Tibial nerve (tissue), 3 donors: ENCODE measurements at regions not wholly inside any gene's neighbourhood (a gene's known extent, or its start where the extent isn't known, plus 50 kb on each side); places are given as distances from the start of the nearest gene placed in this dataset.

Experiments
- POLR2A ChIP-seq, 2 donors: fragments of 450-650 bp; IDR thresholded peaks; one replicate each; pipeline ENCODE4 v1.6.1; 2017; ENCODE audit warnings: antibody characterized with exemption in 2 of 2, mild to moderate bottlenecking in 2 of 2, moderate library complexity in 2 of 2
- TF ChIP-seq, protein P1 (sequence below), 5 experiments: fragments of 200-600 bp in 3 of 5; fragments of 450-650 bp in 2 of 5; sonication (generic) in 3 of 5; IDR thresholded peaks; one replicate each; pipeline ENCODE4 v1.5.1; 2016 to 2019; ENCODE audit warnings: antibody characterized with exemption in 5 of 5, mild to moderate bottlenecking in 3 of 5, moderate library complexity in 2 of 5

DNA sequence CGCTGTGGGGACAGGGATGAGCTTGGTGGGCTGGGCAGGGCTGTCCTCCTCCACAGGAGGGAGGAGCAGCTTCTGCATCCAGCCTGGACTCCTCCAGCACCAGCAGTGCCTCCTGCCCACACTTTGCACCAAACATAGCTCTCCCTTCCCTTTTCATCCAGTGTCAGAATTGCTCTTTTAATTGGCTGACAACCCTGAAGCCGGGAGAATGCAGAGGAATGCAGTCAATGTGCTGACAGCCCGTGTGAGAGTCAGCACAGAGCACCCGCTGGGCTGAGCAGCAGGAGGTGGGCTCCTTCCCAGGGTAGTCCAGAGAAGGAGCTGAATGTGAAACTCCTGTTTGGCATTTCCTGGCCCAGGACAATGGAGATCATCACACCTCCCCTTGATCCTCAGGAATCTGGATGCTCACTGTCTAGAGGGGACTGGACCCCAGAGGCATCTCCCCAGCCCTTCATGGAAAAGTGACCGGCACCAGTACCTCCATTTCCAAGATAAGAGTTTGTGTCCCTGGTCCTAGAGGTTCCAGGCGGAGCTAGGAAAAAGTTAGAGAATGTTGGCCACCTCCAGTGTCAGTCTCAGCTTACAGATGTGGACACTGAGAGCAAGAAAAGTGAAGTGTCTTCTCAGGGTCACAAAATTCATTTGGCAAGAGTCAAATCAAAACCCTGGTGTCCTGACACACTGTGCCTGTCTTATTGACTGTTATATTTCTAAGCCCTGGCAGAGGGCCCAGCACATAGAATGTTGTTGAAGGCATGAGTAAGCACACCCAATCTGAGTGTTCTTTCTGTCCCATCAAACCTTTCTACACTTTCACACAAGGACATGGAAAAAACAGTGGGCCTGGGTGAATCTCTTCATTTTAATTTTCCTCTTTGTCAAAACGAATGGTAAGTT is 202.1 kb downstream of the SNX18 start:
- TF ChIP-seq, protein P1, sequence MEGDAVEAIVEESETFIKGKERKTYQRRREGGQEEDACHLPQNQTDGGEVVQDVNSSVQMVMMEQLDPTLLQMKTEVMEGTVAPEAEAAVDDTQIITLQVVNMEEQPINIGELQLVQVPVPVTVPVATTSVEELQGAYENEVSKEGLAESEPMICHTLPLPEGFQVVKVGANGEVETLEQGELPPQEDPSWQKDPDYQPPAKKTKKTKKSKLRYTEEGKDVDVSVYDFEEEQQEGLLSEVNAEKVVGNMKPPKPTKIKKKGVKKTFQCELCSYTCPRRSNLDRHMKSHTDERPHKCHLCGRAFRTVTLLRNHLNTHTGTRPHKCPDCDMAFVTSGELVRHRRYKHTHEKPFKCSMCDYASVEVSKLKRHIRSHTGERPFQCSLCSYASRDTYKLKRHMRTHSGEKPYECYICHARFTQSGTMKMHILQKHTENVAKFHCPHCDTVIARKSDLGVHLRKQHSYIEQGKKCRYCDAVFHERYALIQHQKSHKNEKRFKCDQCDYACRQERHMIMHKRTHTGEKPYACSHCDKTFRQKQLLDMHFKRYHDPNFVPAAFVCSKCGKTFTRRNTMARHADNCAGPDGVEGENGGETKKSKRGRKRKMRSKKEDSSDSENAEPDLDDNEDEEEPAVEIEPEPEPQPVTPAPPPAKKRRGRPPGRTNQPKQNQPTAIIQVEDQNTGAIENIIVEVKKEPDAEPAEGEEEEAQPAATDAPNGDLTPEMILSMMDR (IDR thresholded peaks at IDR 0.05) = no peak
- TF ChIP-seq POLR2A (IDR thresholded peaks at IDR 0.05) = no peak
